GM12891 (cell line): ENCODE measurements at regions not wholly inside any gene's neighbourhood (a gene's known extent, or its start where the extent isn't known, plus 50 kb on each side); places are given as distances from the start of the nearest gene placed in this dataset.

Experiments used
- POLR2A ChIP-seq: IDR thresholded peaks from 2 replicates; pipeline ENCODE4 v1.6.1; 2011; ENCODE audit warnings: low read depth, low read length, control low read depth
- POLR2AphosphoS5 ChIP-seq: IDR thresholded peaks from 2 replicates; pipeline ENCODE4 v1.6.1; 2011; ENCODE audit warnings: low read depth, low read length, control low read depth
- SPI1 ChIP-seq: IDR thresholded peaks from 2 replicates; pipeline ENCODE4 v1.6.1; 2011; ENCODE audit warnings: low read depth, low read length, control low read depth
- TAF1 ChIP-seq: IDR thresholded peaks from 2 replicates; pipeline ENCODE4 v1.6.1; 2011; ENCODE audit warnings: low read depth, low read length, control low read depth

DNA sequence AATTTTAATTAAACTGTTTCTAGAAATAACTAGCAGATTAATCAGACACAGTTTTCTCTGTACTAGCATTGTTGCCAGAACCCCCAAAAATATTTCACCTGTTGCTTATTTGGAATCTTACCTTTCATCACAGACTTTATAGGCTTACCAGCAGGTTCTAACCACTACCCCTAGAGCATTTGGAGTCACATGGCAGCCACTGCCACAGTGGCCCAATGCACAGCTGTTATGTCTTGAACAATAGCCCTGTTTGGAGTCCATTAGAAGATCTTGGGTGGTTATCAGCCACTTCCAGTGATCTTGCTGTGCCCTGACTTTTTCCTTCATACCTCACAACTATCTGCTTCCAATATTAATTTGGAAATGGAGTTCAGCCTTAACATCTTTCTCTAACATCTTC, 186.2 kb upstream of the TANK start:
- no peak for TF ChIP-seq SPI1
- no peak for TF ChIP-seq POLR2A
- no peak for TF ChIP-seq POLR2AphosphoS5
- TF ChIP-seq TAF1: no peak
